ENCODE measurements at regions not wholly inside any gene's neighbourhood (a gene's known extent, or its start where the extent isn't known, plus 50 kb on each side); places are given as distances from the start of the nearest gene placed in this dataset.
"Not testable (repeated sequence)": the region's sequence is repeated elsewhere in the genome, so short reads cannot be mapped to it uniquely, and the experiment has no call there.

- Histone ChIP-seq H3K27me3 (no peaks in the 10 kb centered on the region; the same call in 1 of the 2 replicates), H3K4me3 (no peak overlapping the region), H3K36me3 (no peaks in the 10 kb centered on the region), H3K9me3 (no peaks in the 10 kb centered on the region; the same call in 1 of the 2 replicates)
- no peak for DNase-seq
Measured at GRCh38 chr12:5140190-5140589, 96.5 kb downstream of the KCNA5 start.

GRCh38 chr12:5148880-5149279, 105.2 kb downstream of the KCNA5 start:
- Histone ChIP-seq H3K36me3 (no peaks in the 10 kb centered on the region), H3K9me3 (no peaks in the 10 kb centered on the region), H3K4me3 (no peak overlapping the region), H3K27me3 (peaks cover 16% of the 10 kb centered on the region)
- no peak for DNase-seq

DNA sequence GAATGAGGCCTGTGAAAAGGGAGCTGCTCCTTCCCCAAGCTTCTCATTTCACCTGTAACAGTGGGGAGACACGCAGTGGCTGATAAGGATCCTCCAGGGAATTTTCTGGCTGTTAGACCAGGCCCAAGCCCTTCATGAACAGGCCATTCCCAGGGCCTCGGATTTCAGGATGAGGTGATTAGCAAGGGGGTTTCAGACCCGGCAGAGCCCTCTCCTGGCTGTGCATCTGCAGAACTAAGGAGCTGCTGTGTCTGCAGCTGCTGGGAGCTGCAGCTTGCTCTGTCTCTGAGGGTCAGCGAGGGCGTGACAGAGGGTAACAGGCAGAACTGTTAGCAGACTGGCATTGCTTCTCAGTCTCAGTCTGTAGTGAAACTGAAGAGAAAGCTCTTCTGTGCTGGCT, 110.4 kb downstream of the KCNA5 start:
- no peak overlapping the region for H3K4me3 ChIP-seq
- H3K9me3 ChIP-seq, result no peaks in the 10 kb centered on the region
- H3K36me3 ChIP-seq, result no peaks in the 10 kb centered on the region
- H3K27me3 ChIP-seq, result peaks cover 1% of the 10 kb centered on the region
- DNase-seq, result no peak

GRCh38 chr12:5155866-5156265, 112.2 kb downstream of the KCNA5 start:
- Histone ChIP-seq H3K27me3 (peaks cover 3% of the 10 kb centered on the region; the same call in 1 of the 2 replicates), H3K9me3 (no peaks in the 10 kb centered on the region)
- no peak for DNase-seq

DNA sequence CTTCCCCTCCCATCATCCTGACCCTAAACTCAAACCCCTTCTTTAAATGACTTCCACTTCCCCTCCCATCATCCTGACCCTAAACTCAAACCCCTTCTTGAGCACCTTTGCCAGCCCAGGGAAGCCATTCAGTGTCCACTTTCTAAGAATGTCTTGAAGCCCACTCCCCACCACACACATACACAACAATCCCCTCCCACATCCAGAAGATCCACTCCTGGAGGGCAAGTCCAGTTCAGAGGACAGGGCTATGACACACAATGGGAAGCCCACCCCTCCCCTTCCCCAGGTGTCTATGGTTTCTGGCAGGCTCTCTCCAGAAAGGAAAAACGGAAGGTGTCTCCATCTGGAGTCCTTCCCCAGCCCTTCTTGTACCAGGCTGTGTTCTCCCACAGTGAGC, 117.1 kb downstream of the KCNA5 start:
- DNase-seq, result no peak
- Histone ChIP-seq H3K4me3 (no peak overlapping the region), H3K27me3 (peaks cover 3% of the 10 kb centered on the region; the same call in 1 of the 2 replicates), H3K36me3 (no peaks in the 10 kb centered on the region), H3K9me3 (no peaks in the 10 kb centered on the region)

More at GRCh38 chr12:5155866-5156265, 112.2 kb downstream of the KCNA5 start:
- Histone ChIP-seq H3K36me3 (no peaks in the 10 kb centered on the region), H3K4me3 (no peak overlapping the region)

GRCh38 chr12:5163661-5164060, 120.0 kb downstream of the KCNA5 start:
- H3K9me3 ChIP-seq, result no peaks in the 10 kb centered on the region
- no peaks in the 10 kb centered on the region for H3K36me3 ChIP-seq
- no peak for DNase-seq
- H3K27me3 ChIP-seq, result peaks cover 3% of the 10 kb centered on the region; the same call in 1 of the 2 replicates
- H3K4me3 ChIP-seq, result no peak overlapping the region

DNA sequence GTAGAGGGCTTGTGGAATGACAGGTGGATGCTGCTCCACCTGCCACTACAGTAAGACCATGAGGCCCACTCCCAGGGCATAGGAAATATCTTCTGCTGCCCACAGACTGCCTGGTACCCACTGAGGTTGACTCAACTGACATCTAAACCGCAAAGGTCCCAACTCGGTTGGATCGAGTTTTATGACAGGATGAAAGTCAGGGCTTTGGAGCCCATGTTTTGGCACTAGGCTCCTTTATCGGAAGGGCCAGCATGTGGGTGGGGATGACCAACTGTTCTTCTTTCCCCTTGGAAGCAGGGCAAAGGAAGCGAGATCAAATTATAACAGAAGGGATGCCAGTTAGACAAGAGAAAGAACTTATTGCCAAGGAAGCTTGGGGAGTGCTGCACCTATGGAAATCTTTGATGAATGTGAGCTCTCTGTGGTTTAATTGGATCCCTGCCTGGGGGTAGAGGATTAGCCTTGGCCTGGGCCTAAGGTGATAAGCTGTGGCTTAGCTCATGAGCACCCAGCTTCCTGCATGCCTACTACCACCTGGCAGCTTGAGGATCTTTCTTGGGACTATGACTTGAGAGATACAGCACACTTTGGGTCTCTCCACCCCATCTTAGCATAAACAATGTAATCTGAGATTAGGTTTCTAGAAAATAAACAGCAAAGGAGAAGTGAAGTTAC, 121.8 kb downstream of the KCNA5 start:
- H3K36me3 ChIP-seq, result no peaks in the 10 kb centered on the region
- no peak overlapping the region for H3K4me3 ChIP-seq
- H3K9me3 ChIP-seq, result no peaks in the 10 kb centered on the region
- DNase-seq, result peak; percentile 58
- no peaks in the 10 kb centered on the region for H3K27me3 ChIP-seq

DNA sequence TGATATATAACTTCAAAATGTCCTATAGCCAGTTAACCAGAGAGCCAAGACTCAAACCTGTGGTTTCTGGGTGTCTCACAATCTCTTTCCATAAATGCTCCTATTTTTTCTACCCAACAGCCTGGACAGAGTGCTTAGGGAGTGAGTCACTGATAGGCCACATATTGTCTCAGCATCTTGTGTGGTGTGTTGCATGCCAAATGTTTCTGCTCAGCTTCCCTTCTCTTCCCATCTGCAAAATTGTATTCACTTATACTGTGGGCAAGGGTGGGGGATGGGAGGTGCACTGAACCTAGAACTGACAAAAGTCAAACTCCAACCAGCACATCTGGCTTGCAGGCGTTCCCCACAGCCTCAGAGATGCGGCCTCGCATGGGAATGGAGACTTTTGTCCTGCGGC, 123.3 kb downstream of the KCNA5 start:
- no peaks in the 10 kb centered on the region for H3K9me3 ChIP-seq
- DNase-seq, result peak; percentile 31

GRCh38 chr12:5168148-5168547, 124.5 kb downstream of the KCNA5 start:
- DNase-seq, result no peak
- Histone ChIP-seq H3K4me3 (no peak overlapping the region), H3K9me3 (no peaks in the 10 kb centered on the region), H3K36me3 (no peaks in the 10 kb centered on the region), H3K27me3 (no peaks in the 10 kb centered on the region)

More for the DNA sequence above, 123.3 kb downstream of the KCNA5 start:
- no peaks in the 10 kb centered on the region for H3K36me3 ChIP-seq
- H3K4me3 ChIP-seq, result no peak overlapping the region
- no peaks in the 10 kb centered on the region for H3K27me3 ChIP-seq

GRCh38 chr12:5170844-5171243, 127.2 kb downstream of the KCNA5 start:
- Histone ChIP-seq H3K4me3 (no peak overlapping the region), H3K27me3 (no peaks in the 10 kb centered on the region), H3K36me3 (no peaks in the 10 kb centered on the region), H3K9me3 (no peaks in the 10 kb centered on the region)
- DNase-seq, result no peak

DNA sequence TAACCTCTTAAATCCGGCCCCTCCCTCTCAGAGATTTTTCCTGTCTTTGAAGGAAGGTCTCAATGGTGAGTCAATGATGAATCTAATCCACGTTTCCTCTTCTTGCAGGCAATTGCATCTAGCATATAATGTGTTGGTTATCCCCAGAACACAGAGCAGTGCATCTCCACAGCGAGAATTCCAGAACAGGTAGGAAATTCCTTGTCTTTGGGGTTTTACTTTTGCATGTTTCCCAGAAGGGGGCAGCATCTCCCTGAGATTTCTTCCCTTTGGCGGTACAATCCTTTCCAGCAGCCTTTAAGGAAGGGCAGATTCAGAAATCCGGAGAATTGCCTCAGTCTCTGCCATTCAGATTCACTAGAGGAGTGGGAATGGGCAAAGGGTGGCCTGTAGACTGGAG, 128.0 kb downstream of the KCNA5 start:
- no peaks in the 10 kb centered on the region for H3K36me3 ChIP-seq
- H3K9me3 ChIP-seq, result no peaks in the 10 kb centered on the region
- peak; percentile 33 for DNase-seq
- H3K27me3 ChIP-seq, result no peaks in the 10 kb centered on the region
- no peak overlapping the region for H3K4me3 ChIP-seq

- DNase-seq, result no peak
Measured at GRCh38 chr12:5172886-5173285, 129.2 kb downstream of the KCNA5 start.

DNA sequence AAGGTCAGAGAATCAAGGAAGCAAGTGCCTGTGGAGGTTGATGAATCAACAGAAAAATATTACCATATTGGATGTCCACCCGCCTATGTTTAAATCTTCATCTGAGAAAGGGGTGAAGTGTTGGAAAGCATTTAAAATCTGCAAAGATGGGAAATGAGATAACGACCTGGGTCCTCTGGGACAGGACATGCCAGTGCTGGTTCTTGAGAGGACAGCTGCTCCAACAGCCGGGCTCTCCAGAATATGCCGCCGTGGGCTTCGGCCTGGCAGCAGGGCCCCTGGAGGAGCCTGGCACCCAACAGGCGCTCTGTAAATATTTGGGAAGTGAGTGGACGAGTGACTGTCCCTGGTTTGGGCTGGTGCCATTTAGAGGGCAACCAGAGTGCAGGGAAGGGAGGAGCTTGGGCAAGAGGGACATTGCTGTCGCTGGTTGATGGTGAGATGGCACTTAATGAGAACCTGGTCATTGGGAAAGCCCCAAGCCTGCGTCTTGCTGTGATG, 129.9 kb downstream of the KCNA5 start:
- Histone ChIP-seq H3K9me3 (no peaks in the 10 kb centered on the region), H3K4me3 (no peak overlapping the region), H3K36me3 (no peaks in the 10 kb centered on the region), H3K27me3 (no peaks in the 10 kb centered on the region)
- peak; percentile 75 for DNase-seq

More at GRCh38 chr12:5172886-5173285, 129.2 kb downstream of the KCNA5 start:
- H3K4me3 ChIP-seq, result no peak overlapping the region
- H3K36me3 ChIP-seq, result no peaks in the 10 kb centered on the region
- H3K27me3 ChIP-seq, result no peaks in the 10 kb centered on the region
- H3K9me3 ChIP-seq, result no peaks in the 10 kb centered on the region

DNA sequence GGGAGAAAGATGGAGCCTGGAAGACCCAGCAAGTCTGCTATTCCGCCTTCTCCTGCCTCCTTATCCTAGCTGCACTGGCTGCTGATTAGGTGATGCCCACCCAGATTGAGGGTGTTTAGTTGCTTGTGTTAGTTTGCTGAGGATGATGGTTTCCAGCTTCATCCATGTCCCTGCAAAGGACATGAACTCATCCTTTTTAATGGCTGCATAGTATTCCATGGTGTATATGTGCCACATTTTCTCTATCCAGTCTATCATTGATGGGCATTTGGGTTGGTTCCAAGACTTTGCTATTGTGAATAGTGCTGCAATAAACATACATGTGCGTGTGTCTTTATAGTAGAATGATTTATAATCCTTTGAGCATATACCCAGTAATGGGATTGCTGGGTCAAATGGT, 131.7 kb downstream of the KCNA5 start:
- not testable (repeated sequence) for DNase-seq, H3K36me3 ChIP-seq, H3K27me3 ChIP-seq, H3K4me3 ChIP-seq, H3K9me3 ChIP-seq

DNA sequence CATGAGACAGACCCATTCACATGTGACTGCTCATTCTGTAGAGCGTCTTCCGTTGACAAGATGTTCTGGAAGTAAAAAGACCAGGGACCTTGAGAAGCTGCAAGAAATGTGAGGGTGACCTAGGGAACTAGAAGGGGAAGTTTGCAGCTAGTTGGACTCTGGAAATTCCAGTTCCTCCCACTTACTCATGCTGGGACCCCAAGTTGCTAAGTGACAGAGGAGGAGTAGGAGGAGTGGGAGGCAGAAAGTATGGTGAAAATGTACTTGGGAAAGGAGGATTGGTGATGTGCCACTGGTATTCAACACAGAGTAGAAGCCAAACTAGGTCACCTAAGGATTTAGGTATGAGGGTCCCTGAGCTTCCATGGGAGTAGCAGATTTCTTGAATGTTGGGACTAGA, 132.4 kb downstream of the KCNA5 start:
- H3K36me3 ChIP-seq, result no peaks in the 10 kb centered on the region
- H3K4me3 ChIP-seq, result no peak overlapping the region
- no peak for DNase-seq
- no peaks in the 10 kb centered on the region for H3K27me3 ChIP-seq
- no peaks in the 10 kb centered on the region for H3K9me3 ChIP-seq

- Histone ChIP-seq H3K4me3 (no peak overlapping the region), H3K9me3 (no peaks in the 10 kb centered on the region), H3K27me3 (no peaks in the 10 kb centered on the region), H3K36me3 (no peaks in the 10 kb centered on the region)
- DNase-seq, result no peak
Measured at GRCh38 chr12:5177096-5177495, 133.4 kb downstream of the KCNA5 start.

DNA sequence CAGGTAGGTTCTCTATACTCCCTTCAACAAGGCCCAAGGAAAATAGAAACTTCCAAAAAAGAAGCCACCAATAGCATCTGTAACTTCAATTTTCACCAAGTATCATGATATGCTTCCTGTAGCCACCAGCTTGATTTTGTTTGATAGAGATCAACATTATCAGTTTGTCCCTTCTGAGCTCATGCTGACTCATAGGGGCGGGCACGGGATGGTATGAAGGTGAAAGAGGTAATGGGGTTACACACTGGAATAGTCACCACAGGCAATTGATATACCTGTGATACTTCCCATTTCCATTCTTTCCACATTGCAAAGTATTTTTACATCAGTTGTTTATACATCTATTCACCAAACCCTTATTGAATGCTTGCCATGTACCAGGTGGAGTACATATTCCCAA, 134.1 kb downstream of the KCNA5 start:
- no peak overlapping the region for H3K4me3 ChIP-seq
- no peaks in the 10 kb centered on the region for H3K27me3 ChIP-seq
- DNase-seq, result no peak
- H3K9me3 ChIP-seq, result no peaks in the 10 kb centered on the region
- H3K36me3 ChIP-seq, result no peaks in the 10 kb centered on the region

GRCh38 chr12:5178571-5178970, 134.9 kb downstream of the KCNA5 start:
- Histone ChIP-seq H3K36me3 (no peaks in the 10 kb centered on the region), H3K9me3 (no peaks in the 10 kb centered on the region), H3K27me3 (no peaks in the 10 kb centered on the region), H3K4me3 (no peak overlapping the region)
- DNase-seq, result no peak
